Endothelial cell of umbilical vein (primary cell): ENCODE measurements at regions not wholly inside any gene's neighbourhood (a gene's known extent, or its start where the extent isn't known, plus 50 kb on each side); places are given as distances from the start of the nearest gene placed in this dataset.

Experiments
- BruUV-seq: library from RNA; stranded (reverse); fragments of 400-500 nt; replicated peaks from 2 replicates; lab custom pipeline; 2021; lab: Mats Ljungman, UMichigan
- CTCF ChIA-PET: fragments of 300-600, 350-600 bp; sonication (Branson Sonifier 250); formaldehyde crosslinking; loops from one replicate; lab custom pipeline; 2021; ENCODE audit warnings: antibody characterized with exemption, inconsistent platforms; lab: Charles Lee
- POLR2A ChIA-PET: fragments of 300-600, 350-600 bp; sonication (Branson Sonifier 250); formaldehyde crosslinking; loops from one replicate; lab custom pipeline; 2021; ENCODE audit warnings: antibody characterized with exemption, inconsistent platforms; lab: Charles Lee
- DNase-seq: peaks from one replicate; pipeline ENCODE4 v3.0.0-alpha.2; 2011; ENCODE audit warnings: low read depth, low spot score
- FAIRE-seq: peaks from 2 replicates; lab custom pipeline; 2011; peaks lifted over from hg19 to GRCh38; lab: Jason Lieb, UNC
- H2AFZ ChIP-seq: 2 replicates; pipeline ENCODE4 v1.6.0; 2012; ENCODE audit warnings: low read depth, low read length, control low read depth, inconsistent platforms
- H3K27ac ChIP-seq: 2 replicates; pipeline ENCODE4 v1.5.1; 2011; ENCODE audit warnings: low read depth, mild to moderate bottlenecking, control low read depth, low read length, moderate library complexity; ENCODE audit not compliant: insufficient read depth
- H3K27me3 ChIP-seq, 2 experiments: 2 replicates each; pipeline versions ENCODE4 v1.6.0 to v1.6.1; 2011; ENCODE audit warnings: low read length in 2 of 2, mixed read lengths in 1 of 2; ENCODE audit not compliant: control insufficient read depth in 2 of 2, insufficient read depth in 2 of 2
- H3K36me3 ChIP-seq, 2 experiments: 2 replicates in 1 of 2; 3 replicates in 1 of 2; pipeline ENCODE4 v1.5.1; 2011; ENCODE audit warnings: low read length in 2 of 2, mild to moderate bottlenecking in 1 of 2, moderate library complexity in 1 of 2; ENCODE audit not compliant: control insufficient read depth in 2 of 2, insufficient read depth in 2 of 2; ENCODE audit errors: extremely low read depth in 1 of 2
- H3K4me1 ChIP-seq: 3 replicates; pipeline ENCODE4 v1.5.1; 2011; ENCODE audit warnings: mild to moderate bottlenecking, low read length; ENCODE audit not compliant: control insufficient read depth, insufficient read depth; ENCODE audit errors: extremely low read depth
- H3K4me2 ChIP-seq: 2 replicates; pipeline ENCODE4 v1.6.1; 2011; ENCODE audit warnings: low read length, control low read depth, mixed read lengths; ENCODE audit not compliant: insufficient read depth
- H3K4me3 ChIP-seq, 3 experiments: fragments of 200-600 bp in 1 of 3; sonication (generic), shearing (Covaris generic) in 1 of 3; replicated peaks in 1 of 3; 2 replicates each; pipeline ENCODE4 v1.5.1; 2011 to 2016; ENCODE audit warnings: control low read depth in 3 of 3, low read length in 3 of 3, mild to moderate bottlenecking in 2 of 3, inconsistent platforms in 1 of 3, low read depth in 1 of 3, moderate library complexity in 1 of 3; ENCODE audit not compliant: insufficient read depth in 1 of 3
- H3K79me2 ChIP-seq: 2 replicates; pipeline ENCODE4 v1.6.0; 2012; ENCODE audit warnings: low read length, inconsistent platforms; ENCODE audit not compliant: control insufficient read depth, insufficient read depth
- H3K9ac ChIP-seq: replicated peaks from 2 replicates; pipeline ENCODE3; 2011; ENCODE audit warnings: low read length, control low read depth; ENCODE audit not compliant: insufficient read depth; ENCODE audit errors: extremely low read depth
- H3K9me1 ChIP-seq: replicated peaks from 3 replicates; pipeline ENCODE4 v1.6.0; 2011; ENCODE audit warnings: mild to moderate bottlenecking, low read length; ENCODE audit not compliant: control insufficient read depth, insufficient read depth; ENCODE audit errors: extremely low read depth
- H3K9me3 ChIP-seq: replicated peaks from 2 replicates; pipeline ENCODE4 v1.5.1; 2012; ENCODE audit warnings: low read length, inconsistent platforms; ENCODE audit not compliant: control insufficient read depth, insufficient read depth
- H4K20me1 ChIP-seq: replicated peaks from 2 replicates; pipeline ENCODE3; 2011; ENCODE audit warnings: mild to moderate bottlenecking, low read length; ENCODE audit not compliant: control insufficient read depth, insufficient read depth; ENCODE audit errors: extremely low read depth
- CTCF ChIP-seq, 2 donors: IDR thresholded peaks; 1 replicate in 1 of 2; 2 replicates in 1 of 2; pipeline ENCODE4 v1.5.1; 2011; ENCODE audit warnings: low read length in 2 of 2, mild to moderate bottlenecking in 2 of 2, moderate library complexity in 2 of 2, control low read depth in 1 of 2, inconsistent platforms in 1 of 2, low read depth in 1 of 2; ENCODE audit not compliant: insufficient read depth in 1 of 2; ENCODE audit errors: extremely low read depth in 1 of 2
- EZH2 ChIP-seq: IDR thresholded peaks from 2 replicates; pipeline ENCODE4 v1.6.1; 2012; ENCODE audit warnings: borderline replicate concordance, low read depth, mild to moderate bottlenecking, moderate library complexity, low read length, inconsistent platforms; ENCODE audit not compliant: severe bottlenecking
- FOS ChIP-seq: IDR thresholded peaks from 2 replicates; pipeline ENCODE4 v1.6.1; 2011; ENCODE audit warnings: mild to moderate bottlenecking, low read length, moderate library complexity, borderline replicate concordance; ENCODE audit not compliant: insufficient read depth
- GATA2 ChIP-seq: IDR thresholded peaks from 2 replicates; pipeline ENCODE4 v1.7.0; 2011; ENCODE audit warnings: low read depth, mild to moderate bottlenecking, moderate library complexity, mixed read lengths, low read length; ENCODE audit not compliant: insufficient read length, insufficient read depth
- JUN ChIP-seq: IDR thresholded peaks from 2 replicates; pipeline ENCODE4 v1.6.1; 2011; ENCODE audit warnings: borderline replicate concordance, low read depth; ENCODE audit not compliant: insufficient read length, insufficient read depth
- MAX ChIP-seq: IDR thresholded peaks from 2 replicates; pipeline ENCODE4 v1.6.1; 2011; ENCODE audit not compliant: insufficient read depth, insufficient read length
- MYC ChIP-seq: IDR thresholded peaks from one replicate; pipeline ENCODE4 v1.6.1; 2011; ENCODE audit warnings: mild to moderate bottlenecking, low read depth, low read length
- POLR2A ChIP-seq: IDR thresholded peaks from 2 replicates; pipeline ENCODE4 v1.6.1; 2012; ENCODE audit warnings: low read depth, mild to moderate bottlenecking, control low read depth, low read length
- POLR2AphosphoS5 ChIP-seq: IDR thresholded peaks from 2 replicates; pipeline ENCODE4 v1.6.1; 2012; ENCODE audit warnings: low read depth, mild to moderate bottlenecking, control low read depth, low read length, moderate library complexity; ENCODE audit not compliant: insufficient read depth
- dilution Hi-C: fragments of 300-500 bp; cut with MboI; formaldehyde crosslinking; loops from one replicate; pipeline ENCODE4 v1.15.0; 2019; ENCODE audit warnings: low sequenced_read_pairs; ENCODE audit not compliant: extremely low pct_ligation_motif_present
- intact Hi-C: fragments of 100-400 bp; cut with micrococcal nuclease; formaldehyde crosslinking; loops from one replicate; pipeline ENCODE4 v1.10.0; 2022

GRCh38 chr6:759729-760128 lies 66.8 kb upstream of the EXOC2 start:
- Histone ChIP-seq H3K9me3 (no peaks in the 10 kb centered on the region), H3K4me2 (no peak overlapping the region), H4K20me1 (no peaks in the 10 kb centered on the region), H3K4me3 (no peak overlapping the region), H3K79me2 (no peaks in the 10 kb centered on the region), H3K36me3 (no peaks in the 10 kb centered on the region), H3K4me1 (no peaks in the 10 kb centered on the region), H3K9me1 (no peaks in the 10 kb centered on the region), H2AFZ (no peak overlapping the region), H3K27me3 (no peaks in the 10 kb centered on the region), H3K9ac (no peak overlapping the region), H3K27ac (no peak overlapping the region)
- no peak for TF ChIP-seq POLR2AphosphoS5
- no peak for TF ChIP-seq JUN
- no peak for TF ChIP-seq MAX
- TF ChIP-seq GATA2 = no peak
- TF ChIP-seq CTCF (IDR thresholded peaks at IDR 0.05; ENCODE audit: extremely low read depth in 1 of 2, insufficient read depth in 1 of 2, low read depth in 1 of 2, low read length in 2 of 2) = no peak
- TF ChIP-seq MYC = no peak
- ChIA-PET CTCF (no interaction called here), POLR2A (no interaction called here)
- dilution Hi-C loops (no loop called here), intact Hi-C loops (no loop called here)
- FAIRE-seq (no peak), DNase-seq (no peak)
- no TSS peak for BruUV-seq

GRCh38 chr6:756224-756623 lies 63.3 kb upstream of the EXOC2 start:
- Histone ChIP-seq H3K27me3 (no peaks in the 10 kb centered on the region), H3K4me1 (no peaks in the 10 kb centered on the region), H3K4me2 (no peak overlapping the region), H4K20me1 (no peaks in the 10 kb centered on the region), H3K9me3 (no peaks in the 10 kb centered on the region), H3K9ac (no peak overlapping the region), H3K27ac (no peak overlapping the region), H3K4me3 (no peak overlapping the region), H3K9me1 (no peaks in the 10 kb centered on the region), H2AFZ (no peak overlapping the region), H3K79me2 (no peaks in the 10 kb centered on the region), H3K36me3 (no peaks in the 10 kb centered on the region)
- DNase-seq (no peak), FAIRE-seq (no peak)
- intact Hi-C loops = no loop called here
- no TSS peak for BruUV-seq
- dilution Hi-C loops = no loop called here
- CTCF ChIA-PET = interaction anchor here (0.6 kb wide), 1 partner anchor 44 kb away, joined by 3 read pairs; no protein-coding TSS in a partner anchor
- TF ChIP-seq CTCF (IDR thresholded peaks at IDR 0.05; ENCODE audit: extremely low read depth in 1 of 2, insufficient read depth in 1 of 2, low read depth in 1 of 2, low read length in 2 of 2) (no peak), MAX (no peak), POLR2AphosphoS5 (no peak), EZH2 (no peak), FOS (no peak), MYC (no peak), GATA2 (no peak), POLR2A (no peak), JUN (no peak)
- POLR2A ChIA-PET = no interaction called here
